ENCODE measurements at regions not wholly inside any gene's neighbourhood (a gene's known extent, or its start where the extent isn't known, plus 50 kb on each side); places are given as distances from the start of the nearest gene placed in this dataset.
A peak's percentile ranks its signal among the peaks of the same experiment; 100 is the strongest.
"Not testable (repeated sequence)": the region's sequence is repeated elsewhere in the genome, so short reads cannot be mapped to it uniquely, and the experiment has no call there.

DNA sequence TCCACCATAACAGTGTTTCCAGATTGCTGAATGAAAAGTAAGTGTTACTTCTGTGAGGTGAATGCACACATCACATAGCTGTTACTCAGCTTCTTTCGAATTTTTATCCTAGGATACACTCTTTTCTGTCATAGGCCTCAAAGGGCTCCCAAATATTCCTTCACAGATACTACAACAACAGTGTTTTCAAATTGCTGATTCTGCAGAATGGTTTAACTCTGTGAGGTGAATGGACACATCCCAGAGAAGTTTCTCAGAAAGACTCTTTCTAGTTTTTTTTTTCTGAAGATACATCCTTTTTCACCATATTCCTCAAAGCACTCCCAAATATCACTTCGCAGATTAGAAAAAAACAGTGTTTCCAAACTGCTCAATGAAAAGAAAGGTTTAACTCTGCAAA is 221.1 kb downstream of the OR4A5 start:
- Histone ChIP-seq H3K27ac (ENCODE audit: low read depth, low read length) (no peak overlapping the region), H3K4me3 (ENCODE audit: low read length in 3 of 3) (no peak overlapping the region), H3K36me3 (ENCODE audit: control insufficient read depth in 3 of 3, insufficient read depth in 3 of 3, low read length in 3 of 3) (no peaks in the 10 kb centered on the region), H3K27me3 (ENCODE audit: control insufficient read depth in 3 of 3, insufficient read depth in 3 of 3, low read length in 3 of 3) (no peaks in the 10 kb centered on the region), H3K9me3 (ENCODE audit: control insufficient read depth in 3 of 3, low read length in 3 of 3) (peaks cover 0 to 64% (median 0%) of the 10 kb centered on the region in 3 donors), H3K4me1 (ENCODE audit: control insufficient read depth in 3 of 3, insufficient read depth in 3 of 3, low read length in 3 of 3) (no peaks in the 10 kb centered on the region), H3K9ac (ENCODE audit: low read depth in 1 of 3, low read length in 3 of 3) (no peak overlapping the region)

DNA sequence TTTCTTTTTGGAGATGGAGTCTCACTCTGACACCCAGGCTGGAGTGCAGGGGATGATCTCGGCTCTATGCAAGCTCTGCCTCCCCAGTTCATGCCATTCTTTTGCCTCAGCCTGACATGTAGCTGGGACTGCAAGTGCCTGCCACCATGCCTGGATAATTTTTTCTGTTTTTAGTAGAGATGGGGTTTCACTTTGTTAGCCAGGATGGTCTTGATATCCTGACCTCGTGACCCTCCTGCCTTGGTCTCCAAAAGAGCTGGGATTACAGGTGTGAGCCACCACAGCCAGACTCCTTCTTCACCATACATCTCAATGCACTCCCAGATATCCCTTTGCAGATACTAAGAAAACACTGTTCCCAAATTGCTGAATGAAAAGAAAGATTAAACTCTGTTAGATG is 224.3 kb downstream of the OR4A5 start:
- H3K27ac ChIP-seq (ENCODE audit: low read depth, low read length): no peak overlapping the region
- peaks cover 0 to 42% (median 0%) of the 10 kb centered on the region in 3 donors for H3K9me3 ChIP-seq (ENCODE audit: control insufficient read depth in 3 of 3, low read length in 3 of 3)
- H3K4me1 ChIP-seq (ENCODE audit: control insufficient read depth in 3 of 3, insufficient read depth in 3 of 3, low read length in 3 of 3): no peaks in the 10 kb centered on the region
- H3K4me3 ChIP-seq (ENCODE audit: low read length in 3 of 3): no peak overlapping the region
- no peaks in the 10 kb centered on the region for H3K27me3 ChIP-seq (ENCODE audit: control insufficient read depth in 3 of 3, insufficient read depth in 3 of 3, low read length in 3 of 3)
- no peaks in the 10 kb centered on the region for H3K36me3 ChIP-seq (ENCODE audit: control insufficient read depth in 3 of 3, insufficient read depth in 3 of 3, low read length in 3 of 3)
- H3K9ac ChIP-seq (ENCODE audit: low read depth in 1 of 3, low read length in 3 of 3): no peak overlapping the region

DNA sequence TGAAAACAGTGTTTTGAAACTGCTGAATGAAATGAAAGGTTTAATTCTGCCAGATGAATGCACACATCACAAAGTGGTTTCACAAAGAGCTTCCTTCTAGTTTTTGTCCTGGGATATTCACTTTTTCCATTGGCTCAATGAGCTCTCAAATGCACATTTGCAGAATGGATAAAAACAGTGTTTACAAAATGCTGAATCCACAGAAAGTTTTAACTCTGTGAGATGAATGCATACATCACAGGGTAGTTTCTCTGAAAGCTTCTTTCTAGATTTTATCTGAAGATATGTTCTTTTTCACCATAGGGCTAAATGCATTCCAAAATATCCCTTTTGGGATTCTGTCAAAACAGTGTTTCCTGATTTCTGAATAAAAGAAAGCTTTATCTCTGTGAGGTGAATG is 237.6 kb downstream of the OR4A5 start:
- Histone ChIP-seq H3K9ac (ENCODE audit: low read depth in 1 of 3, low read length in 3 of 3) (no peak overlapping the region), H3K27ac (ENCODE audit: low read depth, low read length) (no peak overlapping the region), H3K4me3 (ENCODE audit: low read length in 3 of 3) (no peak overlapping the region), H3K27me3 (ENCODE audit: control insufficient read depth in 3 of 3, insufficient read depth in 3 of 3, low read length in 3 of 3) (no peaks in the 10 kb centered on the region), H3K9me3 (ENCODE audit: control insufficient read depth in 3 of 3, low read length in 3 of 3) (peaks cover 0 to 27% (median 2%) of the 10 kb centered on the region in 3 donors), H3K4me1 (ENCODE audit: control insufficient read depth in 3 of 3, insufficient read depth in 3 of 3, low read length in 3 of 3) (no peaks in the 10 kb centered on the region), H3K36me3 (ENCODE audit: control insufficient read depth in 3 of 3, insufficient read depth in 3 of 3, low read length in 3 of 3) (no peaks in the 10 kb centered on the region)

DNA sequence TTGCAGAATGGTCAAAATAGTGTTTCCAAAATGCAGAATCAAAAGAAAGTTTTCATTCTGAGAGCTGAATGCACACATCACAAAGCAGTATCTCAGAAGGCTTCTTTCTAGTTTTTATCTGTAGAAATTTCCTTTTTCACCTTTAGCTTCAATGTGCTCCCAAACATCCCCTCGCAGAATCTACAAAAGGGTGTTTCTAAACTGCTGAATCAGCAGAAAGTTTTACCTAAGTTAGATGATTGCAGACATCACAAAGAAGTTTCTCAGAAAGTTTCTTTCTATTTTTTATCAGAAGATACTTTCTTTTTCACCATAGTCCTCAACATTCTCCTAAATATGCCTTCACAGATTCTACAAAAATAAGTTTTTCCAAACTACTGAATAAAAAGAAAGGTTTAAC is 239.8 kb downstream of the OR4A5 start:
- peak overlapping the region in 1 of 3 donors; percentile 14 for H3K4me3 ChIP-seq (ENCODE audit: low read length in 3 of 3)
- no peaks in the 10 kb centered on the region for H3K27me3 ChIP-seq (ENCODE audit: control insufficient read depth in 3 of 3, insufficient read depth in 3 of 3, low read length in 3 of 3)
- H3K4me1 ChIP-seq (ENCODE audit: control insufficient read depth in 3 of 3, insufficient read depth in 3 of 3, low read length in 3 of 3): no peaks in the 10 kb centered on the region
- no peak overlapping the region for H3K27ac ChIP-seq (ENCODE audit: low read depth, low read length)
- peaks cover 0 to 24% (median 2%) of the 10 kb centered on the region in 3 donors for H3K9me3 ChIP-seq (ENCODE audit: control insufficient read depth in 3 of 3, low read length in 3 of 3)
- no peak overlapping the region for H3K9ac ChIP-seq (ENCODE audit: low read depth in 1 of 3, low read length in 3 of 3)
- no peaks in the 10 kb centered on the region for H3K36me3 ChIP-seq (ENCODE audit: control insufficient read depth in 3 of 3, insufficient read depth in 3 of 3, low read length in 3 of 3)

DNA sequence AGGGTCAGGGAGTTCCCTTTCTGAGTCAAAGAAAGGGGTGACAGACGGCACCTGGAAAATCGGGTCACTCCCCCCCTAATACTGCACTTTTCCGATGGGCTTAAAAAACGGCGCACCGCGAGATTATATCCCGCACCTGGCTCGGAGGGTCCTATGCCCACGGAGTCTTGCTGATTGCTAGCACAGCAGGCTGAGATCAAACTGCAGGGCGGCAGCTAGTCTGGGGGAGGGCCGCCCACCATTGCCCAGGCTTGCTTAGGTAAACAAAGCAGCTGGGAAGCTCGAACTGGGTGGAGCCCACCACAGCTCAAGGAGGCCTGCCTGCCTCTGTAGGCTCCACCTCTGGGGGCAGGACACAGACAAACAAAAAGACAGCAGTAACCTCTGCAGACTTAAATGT is 240.5 kb downstream of the OR4A5 start:
- not testable (repeated sequence) for H3K4me1 ChIP-seq (ENCODE audit: control insufficient read depth in 3 of 3, insufficient read depth in 3 of 3, low read length in 3 of 3); H3K9ac ChIP-seq (ENCODE audit: low read depth in 1 of 3, low read length in 3 of 3); H3K4me3 ChIP-seq (ENCODE audit: low read length in 3 of 3); H3K27ac ChIP-seq (ENCODE audit: low read depth, low read length); H3K27me3 ChIP-seq (ENCODE audit: control insufficient read depth in 3 of 3, insufficient read depth in 3 of 3, low read length in 3 of 3); H3K36me3 ChIP-seq (ENCODE audit: control insufficient read depth in 3 of 3, insufficient read depth in 3 of 3, low read length in 3 of 3)
- peaks cover 0 to 17% (median 2%) of the 10 kb centered on the region in 3 donors for H3K9me3 ChIP-seq (ENCODE audit: control insufficient read depth in 3 of 3, low read length in 3 of 3)

DNA sequence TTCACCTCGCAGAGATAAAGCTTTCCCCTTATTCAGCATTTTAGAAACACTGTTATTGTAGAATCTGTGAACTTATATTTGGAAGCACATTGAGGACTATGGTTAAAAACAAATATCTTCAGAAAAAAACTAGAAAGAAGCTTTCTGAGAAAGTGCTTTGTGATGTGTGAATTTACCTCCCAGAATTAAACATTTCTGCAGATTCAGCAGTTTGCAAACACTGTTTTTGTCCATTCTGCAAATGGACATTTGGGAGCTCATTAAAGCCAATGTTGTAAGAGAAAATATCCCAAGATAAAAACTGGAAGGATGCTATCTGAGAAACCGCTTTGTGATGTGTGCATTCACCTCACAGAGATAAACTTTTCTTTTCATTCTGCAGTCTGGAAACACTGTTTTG is 272.7 kb downstream of the OR4A5 start:
- no peaks in the 10 kb centered on the region for H3K4me1 ChIP-seq (ENCODE audit: control insufficient read depth in 3 of 3, insufficient read depth in 3 of 3, low read length in 3 of 3)
- no peak overlapping the region for H3K9ac ChIP-seq (ENCODE audit: low read depth in 1 of 3, low read length in 3 of 3)
- H3K36me3 ChIP-seq (ENCODE audit: control insufficient read depth in 3 of 3, insufficient read depth in 3 of 3, low read length in 3 of 3): no peaks in the 10 kb centered on the region
- no peak overlapping the region for H3K27ac ChIP-seq (ENCODE audit: low read depth, low read length)
- H3K4me3 ChIP-seq (ENCODE audit: low read length in 3 of 3): no peak overlapping the region
- no peaks in the 10 kb centered on the region for H3K27me3 ChIP-seq (ENCODE audit: control insufficient read depth in 3 of 3, insufficient read depth in 3 of 3, low read length in 3 of 3)
- peaks cover 0 to 40% (median 5%) of the 10 kb centered on the region in 3 donors for H3K9me3 ChIP-seq (ENCODE audit: control insufficient read depth in 3 of 3, low read length in 3 of 3)

DNA sequence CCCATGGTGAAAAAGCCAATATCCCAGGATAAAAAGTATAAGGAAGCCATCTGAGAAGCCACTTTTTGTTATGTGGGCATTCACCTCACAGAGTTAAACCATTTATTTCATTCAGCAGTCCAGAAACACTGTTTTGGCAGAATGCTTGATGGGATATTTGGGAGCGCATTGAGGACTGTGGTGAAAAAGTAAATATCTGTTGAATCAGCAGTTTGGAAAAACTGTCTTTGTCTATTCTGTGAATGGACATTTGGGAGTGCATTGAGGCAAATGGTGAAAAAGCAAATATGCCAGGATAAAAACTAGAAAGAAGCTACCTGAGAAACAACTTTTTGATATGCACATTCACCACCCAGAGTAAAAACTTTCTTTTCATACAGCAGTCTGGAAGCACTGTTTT is 276.2 kb upstream of the TRIM48 start:
- Histone ChIP-seq H3K36me3 (ENCODE audit: control insufficient read depth in 3 of 3, insufficient read depth in 3 of 3, low read length in 3 of 3) (no peaks in the 10 kb centered on the region), H3K27ac (ENCODE audit: low read depth, low read length) (no peak overlapping the region), H3K27me3 (ENCODE audit: control insufficient read depth in 3 of 3, insufficient read depth in 3 of 3, low read length in 3 of 3) (no peaks in the 10 kb centered on the region), H3K4me3 (ENCODE audit: low read length in 3 of 3) (no peak overlapping the region), H3K9ac (ENCODE audit: low read depth in 1 of 3, low read length in 3 of 3) (no peak overlapping the region), H3K9me3 (ENCODE audit: control insufficient read depth in 3 of 3, low read length in 3 of 3) (peaks cover 0 to 20% (median 0%) of the 10 kb centered on the region in 3 donors), H3K4me1 (ENCODE audit: control insufficient read depth in 3 of 3, insufficient read depth in 3 of 3, low read length in 3 of 3) (no peaks in the 10 kb centered on the region)

DNA sequence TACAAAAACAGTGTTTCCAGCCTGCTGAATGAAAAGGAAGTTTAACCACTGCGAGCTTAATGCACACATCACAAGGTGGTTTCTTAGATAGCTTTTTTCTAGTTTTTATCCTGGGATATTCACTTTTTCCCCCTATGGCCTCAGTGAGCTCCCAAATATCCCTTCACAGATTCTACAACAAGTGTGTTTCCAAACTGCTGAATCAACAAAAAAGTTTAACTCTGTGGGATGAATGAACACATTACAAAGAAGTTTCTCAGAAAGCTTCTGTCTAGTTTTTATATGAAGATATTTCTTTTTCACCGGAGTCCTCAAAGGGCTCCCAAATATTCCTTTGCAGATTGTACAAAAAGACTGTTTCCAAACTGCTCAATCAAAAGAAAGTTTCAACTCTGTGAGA is 233.1 kb upstream of the TRIM48 start:
- H3K36me3 ChIP-seq (ENCODE audit: control insufficient read depth in 3 of 3, insufficient read depth in 3 of 3, low read length in 3 of 3); H3K4me3 ChIP-seq (ENCODE audit: low read length in 3 of 3); H3K27ac ChIP-seq (ENCODE audit: low read depth, low read length); H3K4me1 ChIP-seq (ENCODE audit: control insufficient read depth in 3 of 3, insufficient read depth in 3 of 3, low read length in 3 of 3); H3K27me3 ChIP-seq (ENCODE audit: control insufficient read depth in 3 of 3, insufficient read depth in 3 of 3, low read length in 3 of 3); H3K9ac ChIP-seq (ENCODE audit: low read depth in 1 of 3, low read length in 3 of 3): not testable (repeated sequence)
- peaks cover 0 to 48% (median 2%) of the 10 kb centered on the region in 3 donors for H3K9me3 ChIP-seq (ENCODE audit: control insufficient read depth in 3 of 3, low read length in 3 of 3)

DNA sequence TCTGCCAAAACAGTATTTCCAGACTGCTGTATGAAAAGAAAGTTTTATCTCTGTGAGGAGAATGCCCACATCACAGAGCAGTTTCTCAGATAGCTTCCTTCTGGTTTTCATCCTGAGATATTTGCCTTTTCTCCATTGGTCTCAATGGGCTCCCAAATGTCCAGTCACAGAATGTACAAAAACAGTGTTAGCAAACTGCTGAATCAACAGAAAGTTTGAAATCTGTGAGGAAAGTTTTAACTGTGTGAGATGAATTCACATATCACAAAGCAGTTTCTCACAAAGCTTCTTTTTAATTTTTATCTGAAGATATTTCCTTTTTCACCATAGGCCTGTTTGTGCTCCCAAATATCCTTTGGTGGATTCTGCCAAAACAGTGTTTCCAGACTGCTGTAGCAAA is 207.2 kb upstream of the TRIM48 start:
- no peak overlapping the region for H3K9ac ChIP-seq (ENCODE audit: low read depth in 1 of 3, low read length in 3 of 3)
- H3K9me3 ChIP-seq (ENCODE audit: control insufficient read depth in 3 of 3, low read length in 3 of 3): peaks cover 0 to 54% (median 3%) of the 10 kb centered on the region in 3 donors
- no peak overlapping the region for H3K27ac ChIP-seq (ENCODE audit: low read depth, low read length)
- H3K36me3 ChIP-seq (ENCODE audit: control insufficient read depth in 3 of 3, insufficient read depth in 3 of 3, low read length in 3 of 3): no peaks in the 10 kb centered on the region
- no peaks in the 10 kb centered on the region for H3K4me1 ChIP-seq (ENCODE audit: control insufficient read depth in 3 of 3, insufficient read depth in 3 of 3, low read length in 3 of 3)
- H3K4me3 ChIP-seq (ENCODE audit: low read length in 3 of 3): no peak overlapping the region
- H3K27me3 ChIP-seq (ENCODE audit: control insufficient read depth in 3 of 3, insufficient read depth in 3 of 3, low read length in 3 of 3): no peaks in the 10 kb centered on the region

DNA sequence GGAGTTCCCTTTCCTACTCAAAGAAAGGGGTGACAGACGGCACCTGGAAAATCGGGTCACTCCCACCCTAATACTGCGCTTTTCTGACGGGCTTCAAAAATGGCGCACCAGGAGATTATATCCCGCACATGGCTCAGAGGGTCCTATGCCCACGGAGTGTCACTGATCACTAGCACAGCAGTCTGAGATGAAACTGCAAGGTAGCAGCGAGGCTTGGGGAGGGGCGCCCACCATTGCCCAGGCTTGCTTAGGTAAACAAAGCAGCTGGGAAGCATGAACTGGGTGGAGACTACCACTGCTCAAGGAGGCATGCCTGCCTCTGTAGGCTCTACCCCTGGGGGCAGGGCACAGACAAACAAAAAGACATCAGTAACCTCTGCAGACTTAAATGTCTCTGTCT is 177.4 kb upstream of the TRIM48 start:
- not testable (repeated sequence) for H3K36me3 ChIP-seq (ENCODE audit: control insufficient read depth in 3 of 3, insufficient read depth in 3 of 3, low read length in 3 of 3); H3K9me3 ChIP-seq (ENCODE audit: control insufficient read depth in 3 of 3, low read length in 3 of 3); H3K4me3 ChIP-seq (ENCODE audit: low read length in 3 of 3); H3K9ac ChIP-seq (ENCODE audit: low read depth in 1 of 3, low read length in 3 of 3); H3K4me1 ChIP-seq (ENCODE audit: control insufficient read depth in 3 of 3, insufficient read depth in 3 of 3, low read length in 3 of 3); H3K27me3 ChIP-seq (ENCODE audit: control insufficient read depth in 3 of 3, insufficient read depth in 3 of 3, low read length in 3 of 3); H3K27ac ChIP-seq (ENCODE audit: low read depth, low read length)

DNA sequence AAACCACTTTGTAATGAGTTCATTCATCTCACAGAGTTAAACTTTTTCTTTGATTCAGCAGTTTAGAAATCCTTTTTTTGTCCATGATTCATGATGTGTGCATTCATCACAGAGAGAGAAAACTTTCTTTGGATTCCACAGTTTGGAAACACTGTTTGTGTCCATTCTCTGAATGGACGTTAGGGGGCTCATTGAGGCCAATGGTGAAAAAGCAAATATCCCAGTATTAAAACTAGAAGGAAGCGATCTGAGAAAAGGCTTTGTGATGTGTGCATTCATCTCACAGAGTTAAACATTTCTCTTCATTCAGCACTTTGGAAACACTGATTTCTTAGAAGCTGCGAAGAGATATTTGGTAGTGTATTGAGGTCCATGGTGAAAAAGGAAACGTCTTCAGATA is 155.6 kb upstream of the TRIM48 start:
- Histone ChIP-seq H3K9me3 (ENCODE audit: control insufficient read depth in 3 of 3, low read length in 3 of 3) (peaks cover 0 to 19% (median 0%) of the 10 kb centered on the region in 3 donors), H3K27me3 (ENCODE audit: control insufficient read depth in 3 of 3, insufficient read depth in 3 of 3, low read length in 3 of 3) (no peaks in the 10 kb centered on the region)

More for the DNA sequence above, 155.6 kb upstream of the TRIM48 start:
- no peak overlapping the region for H3K27ac ChIP-seq (ENCODE audit: low read depth, low read length)
- H3K9ac ChIP-seq (ENCODE audit: low read depth in 1 of 3, low read length in 3 of 3): no peak overlapping the region
- no peaks in the 10 kb centered on the region for H3K4me1 ChIP-seq (ENCODE audit: control insufficient read depth in 3 of 3, insufficient read depth in 3 of 3, low read length in 3 of 3)
- no peak overlapping the region for H3K4me3 ChIP-seq (ENCODE audit: low read length in 3 of 3)
- H3K36me3 ChIP-seq (ENCODE audit: control insufficient read depth in 3 of 3, insufficient read depth in 3 of 3, low read length in 3 of 3): no peaks in the 10 kb centered on the region
